Stimulated activated CD8-positive, alpha-beta memory T cell treated with anti-CD3 and anti-CD28 coated beads, Interleukin-4, amount 100 ng/mL, for 48 hours (primary cell): ENCODE measurements at regions not wholly inside any gene's neighbourhood (a gene's known extent, or its start where the extent isn't known, plus 50 kb on each side); places are given as distances from the start of the nearest gene placed in this dataset.
A peak's percentile ranks its signal among the peaks of the same experiment; 100 is the strongest.

Experiments
- DNase-seq: peaks from one replicate; pipeline ENCODE4 v3.0.0-alpha.2; 2020

DNA sequence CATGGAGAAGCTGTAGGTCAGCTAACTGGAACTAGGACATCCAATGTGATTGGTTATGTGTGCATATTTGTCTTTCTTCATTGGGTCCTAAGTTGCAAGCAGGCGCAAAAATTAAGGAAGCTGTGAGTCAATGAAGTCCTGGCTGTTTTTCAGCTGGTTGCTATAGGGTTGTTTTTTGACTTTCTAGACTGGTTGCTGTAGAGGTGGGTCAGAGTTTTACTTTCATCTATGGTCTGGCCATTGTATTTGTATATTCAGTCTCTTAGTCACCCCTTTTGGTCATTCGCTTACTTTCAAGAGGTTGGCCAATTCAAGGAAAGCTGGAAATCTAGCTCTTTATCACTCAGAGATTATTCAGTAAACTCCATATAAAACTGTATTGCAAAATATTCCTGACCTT lies 62.0 kb upstream of the AMZ2 start:
- DNase-seq, result no peak

GRCh38 chr17:68190495-68190894 lies 57.3 kb upstream of the AMZ2 start:
- DNase-seq, result no peak

GRCh38 chr17:68195667-68196393 lies 52.0 kb upstream of the AMZ2 start:
- no peak for DNase-seq

GRCh38 chr17:68196394-68197090 lies 51.3 kb upstream of the AMZ2 start:
- no peak for DNase-seq

- DNase-seq, result peak; percentile 65
These were observed 50.5 kb upstream of the AMZ2 start for GRCh38 chr17:68197091-68197996.

- DNase-seq, result peak; percentile 52
These were observed 49.6 kb upstream of the AMZ2 start for GRCh38 chr17:68197997-68198930.
